HCT116 (cell line): ENCODE measurements at regions not wholly inside any gene's neighbourhood (a gene's known extent, or its start where the extent isn't known, plus 50 kb on each side); places are given as distances from the start of the nearest gene placed in this dataset.

Experiments used
- ATAC-seq: fragments of 200-7000 bp; cut with Tn5 transposase; 2 replicates; pipeline ENCODE4 v1.9.1; 2020; ENCODE audit warnings: mild to moderate bottlenecking, moderate library complexity
- BruUV-seq: library from RNA; stranded (reverse); fragments of 400-500 nt; replicated peaks from 2 replicates; lab custom pipeline; 2021; lab: Mats Ljungman, UMichigan
- CTCF ChIA-PET: fragments of 300-600 bp; sonication (Branson Sonifier 250); formaldehyde crosslinking; loops from one replicate; lab custom pipeline; 2021; ENCODE audit warnings: antibody characterized with exemption; lab: Charles Lee
- POLR2A ChIA-PET: fragments of 300-600, 350-600 bp; sonication (Branson Sonifier 250); formaldehyde crosslinking; loops from one replicate; lab custom pipeline; 2021; ENCODE audit warnings: antibody characterized with exemption; lab: Charles Lee
- RAD21 ChIA-PET, 2 experiments: fragments of 300-600 bp; sonication (Branson Sonifier 250); formaldehyde crosslinking; loops; one replicate each; lab custom pipeline; 2023; ENCODE audit warnings: low total read pairs in 2 of 2; ENCODE audit not compliant: uncharacterized antibody in 2 of 2, unreplicated experiment in 2 of 2, low non-redundant PET in 1 of 2; lab: Charles Lee
- DNase-seq: peaks from one replicate; pipeline ENCODE4 v3.0.0-alpha.2; 2010; ENCODE audit warnings: low read depth, low spot score
- H2AFZ ChIP-seq: fragments of 200-600 bp; shearing (Covaris generic), sonication (generic); 2 replicates; pipeline ENCODE4 v1.6.1; 2017; ENCODE audit warnings: low read depth, mixed run types, mixed read lengths, antibody characterized with exemption, low read length; ENCODE audit not compliant: poor library complexity, severe bottlenecking
- H3K27ac ChIP-seq: 2 replicates; pipeline ENCODE4 v1.5.1; 2012; ENCODE audit warnings: low read depth, low read length
- H3K27me3 ChIP-seq: fragments of 200-600 bp; sonication (generic); 2 replicates; pipeline ENCODE4 v1.6.1; 2016; ENCODE audit warnings: mixed run types, low read length, mixed read lengths; ENCODE audit not compliant: insufficient read depth
- H3K36me3 ChIP-seq, 2 experiments: fragments of 200-500 bp in 1 of 2; fragments of 200-600 bp in 1 of 2; sonication (Bioruptor generic) in 1 of 2; sonication (generic) in 1 of 2; 2 replicates each; pipeline versions ENCODE4 v1.5.1 to v1.6.1; 2014 to 2016; ENCODE audit warnings: low read length in 2 of 2, inconsistent platforms in 1 of 2, mixed read lengths in 1 of 2, mixed run types in 1 of 2; ENCODE audit not compliant: insufficient read depth in 2 of 2, control insufficient read depth in 1 of 2
- H3K4me1 ChIP-seq, 2 experiments: fragments of 200-600 bp in 1 of 2; sonication (generic) in 1 of 2; 2 replicates each; pipeline versions ENCODE4 v1.5.1 to v1.6.1; 2012 to 2017; ENCODE audit warnings: low read length in 2 of 2, inconsistent platforms in 1 of 2, mild to moderate bottlenecking in 1 of 2, mixed read lengths in 1 of 2, mixed run types in 1 of 2, moderate library complexity in 1 of 2; ENCODE audit not compliant: insufficient read depth in 2 of 2, control insufficient read depth in 1 of 2
- H3K4me2 ChIP-seq: fragments of 200-600 bp; sonication (generic); 2 replicates; pipeline ENCODE4 v1.6.1; 2017; ENCODE audit warnings: mixed run types, low read length, mixed read lengths
- H3K4me3 ChIP-seq, 2 experiments: fragments of 200-600 bp in 1 of 2; sonication (generic) in 1 of 2; replicated peaks in 1 of 2; 2 replicates each; pipeline ENCODE4 v1.5.1; 2011 to 2016; ENCODE audit warnings: low read length in 2 of 2, control low read depth in 1 of 2, low read depth in 1 of 2, mild to moderate bottlenecking in 1 of 2, mixed read lengths in 1 of 2, mixed run types in 1 of 2
- H3K79me2 ChIP-seq: fragments of 200-600 bp; sonication (generic); 2 replicates; pipeline ENCODE4 v1.6.1; 2017; ENCODE audit warnings: mild to moderate bottlenecking, mixed run types, low read length, moderate library complexity, mixed read lengths; ENCODE audit not compliant: insufficient read depth
- H3K9ac ChIP-seq: fragments of 200-600 bp; sonication (generic); 2 replicates; pipeline ENCODE4 v1.6.1; 2016; ENCODE audit warnings: low read length, mixed read lengths
- H3K9me2 ChIP-seq: fragments of 200-600 bp; sonication (generic), shearing (Covaris generic); 2 replicates; pipeline ENCODE4 v1.6.1; 2017; ENCODE audit warnings: mixed run types, mild to moderate bottlenecking, moderate library complexity; ENCODE audit not compliant: insufficient read depth
- H3K9me3 ChIP-seq, 2 experiments: fragments of 200-500 bp in 1 of 2; fragments of 200-600 bp in 1 of 2; sonication (Bioruptor generic) in 1 of 2; sonication (generic) in 1 of 2; 2 replicates each; pipeline ENCODE4 v1.6.1; 2014 to 2017; ENCODE audit warnings: low read length in 2 of 2, mixed read lengths in 2 of 2, inconsistent platforms in 1 of 2, low read depth in 1 of 2, mild to moderate bottlenecking in 1 of 2, mixed run types in 1 of 2, moderate library complexity in 1 of 2; ENCODE audit not compliant: control insufficient read depth in 1 of 2, insufficient read depth in 1 of 2
- H4K20me1 ChIP-seq: fragments of 200-600 bp; sonication (generic), shearing (Covaris generic); 2 replicates; pipeline ENCODE4 v1.6.1; 2017; ENCODE audit warnings: mixed run types, mild to moderate bottlenecking, moderate library complexity; ENCODE audit not compliant: insufficient read depth
- EGR1 ChIP-seq: IDR thresholded peaks from 2 replicates; pipeline ENCODE4 v1.6.1; 2012; ENCODE audit warnings: low read depth
- ELF1 ChIP-seq: IDR thresholded peaks from 2 replicates; pipeline ENCODE4 v1.6.1; 2012; ENCODE audit warnings: low read depth, borderline replicate concordance
- EZH2 ChIP-seq: fragments of 200-600 bp; sonication (generic); IDR thresholded peaks from 2 replicates; pipeline ENCODE4 v1.6.1; 2017; ENCODE audit warnings: antibody characterized with exemption, mixed run types
- EZH2phosphoT487 ChIP-seq: fragments of 200-600 bp; IDR thresholded peaks from 2 replicates; pipeline ENCODE4 v1.6.1; 2018; ENCODE audit warnings: antibody characterized with exemption, borderline replicate concordance
- RAD21 ChIP-seq: IDR thresholded peaks from 2 replicates; pipeline ENCODE4 v1.6.1; 2012; ENCODE audit warnings: low read depth, mild to moderate bottlenecking
- SIN3A ChIP-seq: IDR thresholded peaks from 2 replicates; pipeline ENCODE4 v1.6.1; 2012; ENCODE audit warnings: low read depth
- SP1 ChIP-seq: IDR thresholded peaks from 2 replicates; pipeline ENCODE4 v1.6.1; 2012; ENCODE audit warnings: low read depth
- SRF ChIP-seq: IDR thresholded peaks from 2 replicates; pipeline ENCODE4 v1.6.1; 2012; ENCODE audit warnings: low read depth
- TCF7L2 ChIP-seq: IDR thresholded peaks from 2 replicates; pipeline ENCODE4 v1.7.0; 2011; ENCODE audit warnings: borderline replicate concordance, inconsistent platforms; ENCODE audit not compliant: insufficient read depth, insufficient read length; ENCODE audit errors: extremely low read depth
- YY1 ChIP-seq: IDR thresholded peaks from 2 replicates; pipeline ENCODE4 v1.6.1; 2011; ENCODE audit warnings: low read length, low read depth, moderate library complexity, mild to moderate bottlenecking; ENCODE audit not compliant: insufficient replicate concordance; ENCODE audit errors: extremely low read depth
- ZFX ChIP-seq: fragments of 450-650 bp; IDR thresholded peaks from 2 replicates; pipeline ENCODE4 v1.6.1; 2017
- ZNF274 ChIP-seq: fragments of 200-500 bp; sonication (Bioruptor generic); IDR thresholded peaks from 2 replicates; pipeline ENCODE4 v1.6.1; 2014; ENCODE audit warnings: mild to moderate bottlenecking, low read depth, low read length, inconsistent platforms
- intact Hi-C: fragments of 100-400 bp; cut with micrococcal nuclease; formaldehyde crosslinking; loops from 2 replicates; pipeline ENCODE4 v1.10.0; 2022
- TF ChIP-seq, protein P1 (sequence below): IDR thresholded peaks from 2 replicates; pipeline ENCODE4 v1.6.1; 2012; ENCODE audit warnings: low read depth
- TF ChIP-seq, protein P2 (sequence below): IDR thresholded peaks from 2 replicates; pipeline ENCODE4 v1.6.1; 2012
- TF ChIP-seq, protein P3 (sequence below): IDR thresholded peaks from 2 replicates; pipeline ENCODE4 v1.6.1; 2011; ENCODE audit warnings: mild to moderate bottlenecking, low read length, moderate library complexity; ENCODE audit not compliant: insufficient replicate concordance; ENCODE audit errors: extremely low read depth
- TF ChIP-seq, protein P4 (sequence below): IDR thresholded peaks from 2 replicates; pipeline ENCODE4 v1.6.1; 2012

DNA sequence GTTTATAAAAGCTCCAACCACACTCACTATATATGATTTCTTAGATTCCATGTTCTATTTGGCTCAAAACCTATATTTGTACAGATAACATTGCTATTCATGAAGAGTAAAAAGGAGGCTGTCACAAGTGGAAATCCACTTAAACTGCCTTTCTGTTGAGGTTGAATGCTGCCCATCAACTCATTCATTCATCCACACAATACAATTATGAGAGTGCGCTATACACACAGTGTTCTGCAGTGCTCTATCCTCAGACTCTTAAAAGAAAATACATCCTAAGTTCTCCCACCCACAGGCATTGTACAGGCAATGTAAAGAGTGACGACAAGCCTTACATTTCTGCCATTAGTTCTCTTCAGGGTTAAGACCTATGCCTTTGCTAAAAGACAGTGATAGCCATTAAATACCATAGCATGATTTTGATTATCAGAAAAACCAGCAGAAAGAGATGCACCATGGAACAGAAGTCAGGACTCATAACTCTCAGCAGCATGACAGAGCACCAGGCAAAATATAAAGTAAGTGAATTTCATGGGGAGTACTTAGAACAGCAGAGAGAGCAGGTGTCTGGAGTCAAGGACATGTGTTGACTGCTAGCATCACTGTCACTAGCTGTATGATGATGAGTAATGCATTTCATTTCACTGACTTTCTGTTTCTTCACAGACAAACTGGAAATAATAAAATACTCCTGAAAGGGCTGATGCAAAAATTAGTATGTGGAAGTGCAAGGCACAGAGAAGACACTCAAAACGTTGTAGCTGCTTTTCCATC is 218.0 kb downstream of the RBM26 start:
- TF ChIP-seq TCF7L2 (no peak), EZH2 (no peak), EGR1 (no peak), EZH2phosphoT487 (no peak), SIN3A (no peak), RAD21 (no peak), YY1 (no peak), SP1 (no peak), ZFX (no peak), SRF (no peak), ZNF274 (no peak), ELF1 (no peak)
- TF ChIP-seq, protein P1, sequence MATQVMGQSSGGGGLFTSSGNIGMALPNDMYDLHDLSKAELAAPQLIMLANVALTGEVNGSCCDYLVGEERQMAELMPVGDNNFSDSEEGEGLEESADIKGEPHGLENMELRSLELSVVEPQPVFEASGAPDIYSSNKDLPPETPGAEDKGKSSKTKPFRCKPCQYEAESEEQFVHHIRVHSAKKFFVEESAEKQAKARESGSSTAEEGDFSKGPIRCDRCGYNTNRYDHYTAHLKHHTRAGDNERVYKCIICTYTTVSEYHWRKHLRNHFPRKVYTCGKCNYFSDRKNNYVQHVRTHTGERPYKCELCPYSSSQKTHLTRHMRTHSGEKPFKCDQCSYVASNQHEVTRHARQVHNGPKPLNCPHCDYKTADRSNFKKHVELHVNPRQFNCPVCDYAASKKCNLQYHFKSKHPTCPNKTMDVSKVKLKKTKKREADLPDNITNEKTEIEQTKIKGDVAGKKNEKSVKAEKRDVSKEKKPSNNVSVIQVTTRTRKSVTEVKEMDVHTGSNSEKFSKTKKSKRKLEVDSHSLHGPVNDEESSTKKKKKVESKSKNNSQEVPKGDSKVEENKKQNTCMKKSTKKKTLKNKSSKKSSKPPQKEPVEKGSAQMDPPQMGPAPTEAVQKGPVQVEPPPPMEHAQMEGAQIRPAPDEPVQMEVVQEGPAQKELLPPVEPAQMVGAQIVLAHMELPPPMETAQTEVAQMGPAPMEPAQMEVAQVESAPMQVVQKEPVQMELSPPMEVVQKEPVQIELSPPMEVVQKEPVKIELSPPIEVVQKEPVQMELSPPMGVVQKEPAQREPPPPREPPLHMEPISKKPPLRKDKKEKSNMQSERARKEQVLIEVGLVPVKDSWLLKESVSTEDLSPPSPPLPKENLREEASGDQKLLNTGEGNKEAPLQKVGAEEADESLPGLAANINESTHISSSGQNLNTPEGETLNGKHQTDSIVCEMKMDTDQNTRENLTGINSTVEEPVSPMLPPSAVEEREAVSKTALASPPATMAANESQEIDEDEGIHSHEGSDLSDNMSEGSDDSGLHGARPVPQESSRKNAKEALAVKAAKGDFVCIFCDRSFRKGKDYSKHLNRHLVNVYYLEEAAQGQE = no peak
- TF ChIP-seq, protein P2, sequence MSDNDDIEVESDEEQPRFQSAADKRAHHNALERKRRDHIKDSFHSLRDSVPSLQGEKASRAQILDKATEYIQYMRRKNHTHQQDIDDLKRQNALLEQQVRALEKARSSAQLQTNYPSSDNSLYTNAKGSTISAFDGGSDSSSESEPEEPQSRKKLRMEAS = no peak
- TF ChIP-seq, protein P3, sequence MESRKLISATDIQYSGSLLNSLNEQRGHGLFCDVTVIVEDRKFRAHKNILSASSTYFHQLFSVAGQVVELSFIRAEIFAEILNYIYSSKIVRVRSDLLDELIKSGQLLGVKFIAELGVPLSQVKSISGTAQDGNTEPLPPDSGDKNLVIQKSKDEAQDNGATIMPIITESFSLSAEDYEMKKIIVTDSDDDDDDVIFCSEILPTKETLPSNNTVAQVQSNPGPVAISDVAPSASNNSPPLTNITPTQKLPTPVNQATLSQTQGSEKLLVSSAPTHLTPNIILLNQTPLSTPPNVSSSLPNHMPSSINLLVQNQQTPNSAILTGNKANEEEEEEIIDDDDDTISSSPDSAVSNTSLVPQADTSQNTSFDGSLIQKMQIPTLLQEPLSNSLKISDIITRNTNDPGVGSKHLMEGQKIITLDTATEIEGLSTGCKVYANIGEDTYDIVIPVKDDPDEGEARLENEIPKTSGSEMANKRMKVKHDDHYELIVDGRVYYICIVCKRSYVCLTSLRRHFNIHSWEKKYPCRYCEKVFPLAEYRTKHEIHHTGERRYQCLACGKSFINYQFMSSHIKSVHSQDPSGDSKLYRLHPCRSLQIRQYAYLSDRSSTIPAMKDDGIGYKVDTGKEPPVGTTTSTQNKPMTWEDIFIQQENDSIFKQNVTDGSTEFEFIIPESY = no peak
- TF ChIP-seq, protein P4, sequence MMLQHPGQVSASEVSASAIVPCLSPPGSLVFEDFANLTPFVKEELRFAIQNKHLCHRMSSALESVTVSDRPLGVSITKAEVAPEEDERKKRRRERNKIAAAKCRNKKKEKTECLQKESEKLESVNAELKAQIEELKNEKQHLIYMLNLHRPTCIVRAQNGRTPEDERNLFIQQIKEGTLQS = no peak
- Histone ChIP-seq H3K4me2 (no peak overlapping the region), H3K36me3 (no peaks in the 10 kb centered on the region), H3K4me1 (no peaks in the 10 kb centered on the region), H3K4me3 (no peak overlapping the region), H3K27ac (no peak overlapping the region), H3K27me3 (peaks cover 21% of the 10 kb centered on the region; the same call in 1 of the 2 replicates), H3K9me3 (no peaks in the 10 kb centered on the region), H3K79me2 (no peaks in the 10 kb centered on the region), H4K20me1 (no peaks in the 10 kb centered on the region), H2AFZ (no peak overlapping the region), H3K9ac (no peak overlapping the region), H3K9me2 (no peaks in the 10 kb centered on the region)
- no TSS peak for BruUV-seq
- intact Hi-C loops = no loop called here
- no peak for ATAC-seq
- POLR2A ChIA-PET = no interaction called here
- RAD21 ChIA-PET = no interaction called here
- CTCF ChIA-PET = no interaction called here
- no peak for DNase-seq
